ENCODE measurements at regions not wholly inside any gene's neighbourhood (a gene's known extent, or its start where the extent isn't known, plus 50 kb on each side); places are given as distances from the start of the nearest gene placed in this dataset.

GRCh38 chr1:106836708-106837107, 219.8 kb upstream of the PRMT6 start:
- H3K4me2 ChIP-seq = no peak overlapping the region
- H3K4me3 ChIP-seq = no peak overlapping the region
- DNase-seq (ENCODE audit: low spot score) = no peak
- H3K9me3 ChIP-seq (ENCODE audit: low read depth) = no peaks in the 10 kb centered on the region
- no peaks in the 10 kb centered on the region for H3K36me3 ChIP-seq (replicated peaks; ENCODE audit: insufficient read depth, low read depth)
- no peak overlapping the region for H3K27ac ChIP-seq
- 65% methylated on average over 2 of the region's 2 CpGs for WGBS (ENCODE audit: low lambda C conversion rate, missing lambda C conversion rate)
- no peak overlapping the region for H2AFZ ChIP-seq
- no peak for TF ChIP-seq EZH2phosphoT487 (IDR thresholded peaks at IDR 0.05; ENCODE audit: low read depth, severe bottlenecking, unreplicated experiment)
- no peak for TF ChIP-seq EZH2 (IDR thresholded peaks at IDR 0.05; ENCODE audit: borderline replicate concordance)
- no peak for TF ChIP-seq CTCF (IDR thresholded peaks at IDR 0.05; ENCODE audit: poor library complexity)
- no peaks in the 10 kb centered on the region for H3K27me3 ChIP-seq
- no peaks in the 10 kb centered on the region for H3K9me2 ChIP-seq (replicated peaks; ENCODE audit: insufficient read depth)
- no peaks in the 10 kb centered on the region for H3K79me2 ChIP-seq
- no peaks in the 10 kb centered on the region for H3K4me1 ChIP-seq (ENCODE audit: insufficient read depth)
- no peaks in the 10 kb centered on the region for H4K20me1 ChIP-seq (ENCODE audit: insufficient read depth, poor library complexity, severe bottlenecking)

GRCh38 chr1:106843518-106843917, 213.0 kb upstream of the PRMT6 start:
- TF ChIP-seq CTCF (IDR thresholded peaks at IDR 0.05; ENCODE audit: poor library complexity) (no peak), EZH2 (IDR thresholded peaks at IDR 0.05; ENCODE audit: borderline replicate concordance) (no peak), EZH2phosphoT487 (IDR thresholded peaks at IDR 0.05; ENCODE audit: low read depth, severe bottlenecking, unreplicated experiment) (no peak)
- H4K20me1 ChIP-seq (ENCODE audit: insufficient read depth, poor library complexity, severe bottlenecking) = no peaks in the 10 kb centered on the region
- H3K79me2 ChIP-seq = no peaks in the 10 kb centered on the region
- H3K4me2 ChIP-seq = no peak overlapping the region
- H3K4me3 ChIP-seq = no peak overlapping the region
- DNase-seq (ENCODE audit: low spot score) = no peak
- no peak overlapping the region for H2AFZ ChIP-seq
- 55% methylated on average over 4 of the region's 4 CpGs for WGBS (ENCODE audit: low lambda C conversion rate, missing lambda C conversion rate)
- no peak overlapping the region for H3K27ac ChIP-seq
- H3K9me2 ChIP-seq (replicated peaks; ENCODE audit: insufficient read depth) = no peaks in the 10 kb centered on the region
- H3K4me1 ChIP-seq (ENCODE audit: insufficient read depth) = no peaks in the 10 kb centered on the region
- no peaks in the 10 kb centered on the region for H3K27me3 ChIP-seq
- no peaks in the 10 kb centered on the region for H3K36me3 ChIP-seq (replicated peaks; ENCODE audit: insufficient read depth, low read depth)
- no peaks in the 10 kb centered on the region for H3K9me3 ChIP-seq (ENCODE audit: low read depth)

GRCh38 chr1:106846656-106847055, 209.8 kb upstream of the PRMT6 start:
- Histone ChIP-seq H2AFZ (no peak overlapping the region), H3K4me3 (no peak overlapping the region), H3K27ac (no peak overlapping the region), H3K27me3 (no peaks in the 10 kb centered on the region), H3K4me1 (ENCODE audit: insufficient read depth) (no peaks in the 10 kb centered on the region), H3K36me3 (replicated peaks; ENCODE audit: insufficient read depth, low read depth) (no peaks in the 10 kb centered on the region), H3K79me2 (no peaks in the 10 kb centered on the region), H4K20me1 (ENCODE audit: insufficient read depth, poor library complexity, severe bottlenecking) (no peaks in the 10 kb centered on the region), H3K9me2 (replicated peaks; ENCODE audit: insufficient read depth) (no peaks in the 10 kb centered on the region), H3K9me3 (ENCODE audit: low read depth) (no peaks in the 10 kb centered on the region), H3K4me2 (no peak overlapping the region)
- no peak for TF ChIP-seq CTCF (IDR thresholded peaks at IDR 0.05; ENCODE audit: poor library complexity)
- TF ChIP-seq EZH2 (IDR thresholded peaks at IDR 0.05; ENCODE audit: borderline replicate concordance) = no peak
- TF ChIP-seq EZH2phosphoT487 (IDR thresholded peaks at IDR 0.05; ENCODE audit: low read depth, severe bottlenecking, unreplicated experiment) = no peak
- 71% methylated on average over 1 of the region's 1 CpG for WGBS (ENCODE audit: low lambda C conversion rate, missing lambda C conversion rate)
- no peak for DNase-seq (ENCODE audit: low spot score)

- H3K4me1 ChIP-seq (ENCODE audit: insufficient read depth) = no peaks in the 10 kb centered on the region
- no peaks in the 10 kb centered on the region for H4K20me1 ChIP-seq (ENCODE audit: insufficient read depth, poor library complexity, severe bottlenecking)
- no peaks in the 10 kb centered on the region for H3K9me2 ChIP-seq (replicated peaks; ENCODE audit: insufficient read depth)
- no peak overlapping the region for H3K4me2 ChIP-seq
- no peaks in the 10 kb centered on the region for H3K9me3 ChIP-seq (ENCODE audit: low read depth)
- no peak overlapping the region for H3K4me3 ChIP-seq
- no peak for DNase-seq (ENCODE audit: low spot score)
- H3K27me3 ChIP-seq = no peaks in the 10 kb centered on the region
- no peaks in the 10 kb centered on the region for H3K36me3 ChIP-seq (replicated peaks; ENCODE audit: insufficient read depth, low read depth)
- no peak overlapping the region for H2AFZ ChIP-seq
- no peak overlapping the region for H3K27ac ChIP-seq
- no peak for TF ChIP-seq EZH2phosphoT487 (IDR thresholded peaks at IDR 0.05; ENCODE audit: low read depth, severe bottlenecking, unreplicated experiment)
- no peak for TF ChIP-seq EZH2 (IDR thresholded peaks at IDR 0.05; ENCODE audit: borderline replicate concordance)
- TF ChIP-seq CTCF (IDR thresholded peaks at IDR 0.05; ENCODE audit: poor library complexity) = no peak
- no peaks in the 10 kb centered on the region for H3K79me2 ChIP-seq
Observed at GRCh38 chr1:106861110-106861509, 195.4 kb upstream of the PRMT6 start.
